ENCODE measurements at regions not wholly inside any gene's neighbourhood (a gene's known extent, or its start where the extent isn't known, plus 50 kb on each side); places are given as distances from the start of the nearest gene placed in this dataset.
"Not testable (repeated sequence)": the region's sequence is repeated elsewhere in the genome, so short reads cannot be mapped to it uniquely, and the experiment has no call there.

DNA sequence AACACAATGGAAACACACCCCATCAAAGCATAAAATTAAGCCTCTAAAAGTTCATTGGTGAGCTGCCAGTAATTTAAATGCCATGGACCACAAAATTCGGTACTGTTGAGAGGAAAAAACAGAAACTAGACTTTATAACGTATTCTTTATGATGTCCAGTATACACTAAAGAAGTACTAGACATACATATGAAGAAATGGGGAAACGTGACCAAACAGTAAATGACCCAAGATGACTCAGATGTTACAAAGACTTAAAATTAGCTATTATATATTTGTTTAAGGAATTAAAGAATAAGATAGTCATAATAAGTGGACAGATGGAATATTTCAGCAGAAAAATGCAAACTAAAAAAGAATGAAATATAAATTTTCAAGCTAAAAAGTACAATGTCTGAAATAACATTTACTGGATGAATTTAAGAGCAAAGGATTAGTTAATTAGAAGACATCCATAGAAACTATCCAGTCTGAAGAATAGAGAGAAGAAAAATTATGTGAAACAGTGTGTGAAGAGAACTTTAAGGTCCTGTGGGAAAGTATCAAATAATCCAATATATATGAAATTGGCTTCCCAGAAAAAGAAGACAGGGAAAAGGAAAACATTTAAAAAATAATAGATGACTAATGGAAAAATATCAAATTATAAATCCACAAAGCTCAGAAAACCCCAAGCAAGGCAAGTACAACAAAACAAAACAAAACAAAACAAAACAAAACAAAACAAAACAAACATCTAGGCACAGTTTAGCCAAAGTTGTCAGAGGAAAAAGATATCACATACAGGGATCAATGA lies 69.4 kb downstream of the SAMD9 start:
- DNase-seq, result no peak

DNA sequence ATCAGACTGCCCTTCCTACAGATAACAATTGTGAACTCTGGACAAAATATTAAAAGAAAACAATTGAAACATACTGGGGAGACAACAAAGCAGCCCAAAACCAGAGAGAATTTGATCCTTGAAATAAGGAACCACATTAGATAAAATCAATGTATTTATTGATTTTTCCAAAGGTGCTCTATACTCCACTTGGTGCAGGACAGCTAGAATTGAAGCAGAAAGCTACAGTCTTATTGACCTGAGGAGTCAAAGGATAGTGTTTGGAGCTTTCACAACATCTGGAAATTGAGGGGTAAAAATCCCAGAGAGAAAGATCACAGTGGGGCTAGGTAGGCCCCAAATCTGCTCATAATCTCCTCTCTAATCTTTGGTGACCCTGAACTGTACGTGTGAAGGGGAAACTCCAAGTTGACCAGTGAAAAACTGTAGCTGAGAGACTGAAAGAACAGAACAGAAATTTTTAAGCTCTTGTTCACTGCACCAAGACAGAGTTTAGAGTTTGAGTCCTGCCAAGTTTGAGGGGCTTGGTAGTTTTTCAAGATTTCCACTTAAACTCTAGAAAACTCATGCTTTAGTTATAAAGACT lies 70.2 kb downstream of the SAMD9 start:
- DNase-seq, result no peak

DNA sequence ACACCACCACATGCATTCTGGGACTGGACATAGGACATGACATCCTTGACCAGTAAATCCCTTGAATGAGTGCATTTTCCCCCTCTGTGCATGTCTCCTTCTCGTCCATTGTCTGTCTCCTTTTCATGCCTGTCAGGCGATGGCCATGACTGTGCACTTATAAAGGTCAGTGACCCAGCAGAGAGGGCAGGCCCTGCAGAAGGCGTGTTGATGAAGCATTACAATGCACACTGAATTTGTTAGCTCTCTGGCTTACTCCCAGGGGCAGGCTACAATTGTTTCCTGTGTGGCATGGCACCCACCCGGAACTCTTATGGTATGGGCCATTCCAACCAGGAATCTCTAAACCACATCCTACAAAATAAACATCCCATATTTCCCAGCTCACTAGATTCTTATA lies 71.1 kb downstream of the SAMD9 start:
- DNase-seq, result no peak

DNA sequence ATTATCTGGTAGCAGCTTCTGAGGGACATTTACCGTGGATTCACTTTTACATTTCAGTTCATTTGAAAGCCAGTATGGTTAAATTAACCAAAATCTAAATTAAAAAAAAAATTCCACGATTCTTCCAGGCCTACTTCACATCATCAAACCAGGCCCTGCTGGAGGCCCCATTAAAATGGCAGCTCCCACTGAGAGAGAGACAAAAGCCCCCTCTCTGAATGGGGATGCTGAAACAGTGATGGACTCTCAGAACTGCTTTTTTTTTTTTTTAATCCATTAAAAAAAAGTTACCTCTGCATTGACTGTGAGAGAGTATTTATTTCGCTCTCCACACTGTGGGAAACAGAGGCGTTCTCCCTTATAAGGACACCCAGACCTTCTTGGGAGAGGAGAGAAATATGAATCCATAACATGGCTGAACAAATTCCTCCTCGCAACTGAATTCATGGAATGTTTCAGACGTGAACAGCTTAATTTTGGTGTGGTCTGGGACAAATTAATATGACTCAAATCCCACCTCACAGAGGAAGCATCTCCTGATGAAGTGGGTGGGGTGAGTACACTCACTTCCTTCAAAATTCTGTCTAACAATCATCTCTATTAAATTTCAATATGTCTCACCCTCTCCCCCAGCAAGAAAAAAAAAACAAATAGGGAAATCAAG lies 73.5 kb downstream of the SAMD9 start:
- DNase-seq, result no peak

DNA sequence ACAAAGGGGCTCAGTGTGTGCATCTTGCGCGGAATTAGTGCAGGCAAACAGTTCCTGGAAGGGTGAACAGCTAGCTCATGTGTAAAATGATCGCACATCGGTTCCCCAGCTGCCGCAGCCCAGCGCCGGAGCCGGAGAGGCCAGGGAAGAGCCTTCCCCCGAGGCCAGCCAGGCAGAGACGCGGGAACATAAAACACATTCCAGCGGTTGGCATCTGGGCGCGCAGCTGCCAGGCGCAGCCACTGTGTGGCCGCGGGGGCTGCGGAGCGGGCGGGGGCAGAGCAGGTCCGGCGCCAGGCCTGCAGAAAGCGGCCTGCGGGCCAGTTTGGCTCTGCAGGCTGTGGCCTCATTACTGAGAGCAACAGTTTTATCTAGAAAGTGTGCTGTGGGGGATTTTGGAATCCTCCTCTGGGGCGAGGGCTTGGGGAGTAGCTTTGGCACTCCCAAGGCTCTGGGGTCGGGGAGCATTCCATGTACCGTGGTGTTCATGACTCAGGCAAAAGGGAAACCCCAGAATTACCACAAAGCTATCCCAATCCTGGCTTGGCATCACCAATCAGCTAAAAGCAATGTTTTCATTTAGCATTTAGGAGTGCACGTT lies 74.3 kb downstream of the SAMD9 start:
- no peak for DNase-seq

DNA sequence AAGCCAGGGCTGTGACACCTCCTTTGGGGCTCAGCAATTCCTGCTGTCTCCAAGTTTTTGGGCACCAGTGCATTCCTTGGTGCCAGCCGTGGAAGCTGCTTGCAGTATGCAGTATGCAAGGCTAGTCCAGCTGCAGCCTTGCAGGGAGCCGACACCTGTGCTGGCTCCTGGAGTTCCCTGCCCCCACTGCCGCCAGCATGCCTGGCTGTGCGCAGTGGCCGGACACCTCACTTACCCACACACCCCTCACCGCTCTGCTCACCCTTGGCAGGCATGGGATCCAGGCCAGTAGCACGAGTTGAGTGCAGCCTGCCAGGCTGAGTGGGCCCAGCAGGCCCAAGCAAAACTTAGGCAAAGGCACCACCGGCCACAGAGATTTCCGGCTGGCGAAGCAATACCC lies 77.4 kb downstream of the SAMD9 start:
- no peak for DNase-seq

DNA sequence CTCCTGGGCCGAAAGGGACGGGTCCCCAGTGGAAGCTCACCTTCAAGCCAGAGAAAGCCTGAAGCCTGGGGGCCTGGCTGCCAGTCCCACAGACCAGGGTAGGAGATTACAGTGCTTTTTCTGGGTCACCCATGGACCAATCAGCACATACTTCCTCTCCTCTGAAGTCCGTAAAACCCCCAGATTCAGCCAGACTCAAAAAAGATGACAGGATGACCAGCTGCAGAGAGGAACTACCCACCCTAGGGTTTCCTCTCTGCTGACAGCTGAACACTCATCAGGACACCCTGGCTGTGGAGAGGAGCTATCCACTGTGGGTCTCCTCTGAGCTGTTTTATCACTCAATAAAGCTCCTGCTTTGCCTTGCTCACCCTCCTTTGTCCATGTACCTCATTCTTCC lies 78.0 kb downstream of the SAMD9 start:
- DNase-seq, result no peak

DNA sequence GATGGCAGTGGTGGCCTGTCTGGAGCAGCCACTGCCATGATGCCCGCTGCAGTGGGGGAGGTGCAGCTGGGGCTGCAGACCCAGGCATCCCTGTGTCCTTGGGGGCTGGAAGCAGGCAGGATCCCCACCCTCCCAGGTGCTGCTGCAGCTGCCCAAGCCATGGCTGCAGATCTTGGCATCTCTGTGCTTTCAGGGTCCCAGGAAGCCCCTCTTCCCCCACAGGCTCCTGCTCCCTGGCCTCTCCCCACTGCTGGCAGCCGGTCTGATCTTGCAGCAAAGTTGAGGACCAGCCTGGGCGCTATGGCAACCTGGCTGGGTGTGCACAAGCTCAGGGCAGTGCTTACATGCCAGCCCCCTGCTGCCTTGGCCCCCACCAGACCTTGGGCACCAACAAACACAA lies 78.5 kb downstream of the SAMD9 start:
- DNase-seq, result no peak

DNA sequence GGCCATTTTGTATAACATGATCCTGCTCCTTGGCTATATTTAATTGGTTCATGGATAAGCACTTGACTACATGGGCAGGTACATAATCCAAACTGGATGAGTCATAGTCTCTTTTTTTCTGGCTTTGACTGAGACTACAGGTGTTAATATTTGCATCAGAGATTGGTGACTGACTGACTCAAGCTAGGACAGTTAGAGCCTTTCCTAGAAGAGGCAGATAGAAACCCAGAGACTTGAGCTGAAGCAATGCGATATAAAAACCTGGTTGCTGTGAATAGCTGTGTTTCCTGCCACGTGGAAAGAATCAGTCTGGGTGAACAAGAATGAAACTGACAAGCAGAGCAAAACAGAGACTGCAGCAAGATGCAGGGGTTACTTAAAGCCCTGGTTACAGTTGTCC lies 81.0 kb downstream of the SAMD9 start:
- peak in 1 of 2 donors; percentile 3 for DNase-seq

DNA sequence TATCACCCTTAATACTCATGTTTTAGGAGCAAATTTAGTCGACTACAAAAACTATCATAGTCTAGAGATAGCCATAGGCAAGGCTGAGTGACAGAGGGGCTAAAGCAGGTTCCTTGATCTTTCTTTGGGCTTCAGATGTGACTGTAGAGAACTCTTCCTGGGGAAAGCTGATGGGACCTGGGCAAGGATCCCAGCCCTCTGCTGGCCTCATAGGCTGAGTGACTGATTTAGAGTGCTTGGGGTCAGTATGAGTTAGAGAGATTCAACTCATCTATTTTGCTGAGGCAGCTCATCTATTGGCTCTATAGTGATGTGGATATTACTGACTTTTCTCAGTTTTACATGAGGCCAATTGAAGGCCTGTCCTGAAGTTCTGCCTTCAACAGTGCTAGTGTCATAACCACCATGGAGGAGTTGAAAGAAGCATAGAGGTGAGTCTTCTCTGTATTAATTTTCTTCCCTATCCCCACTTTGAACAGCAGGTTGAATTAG lies 81.6 kb downstream of the SAMD9 start:
- DNase-seq, result no peak

DNA sequence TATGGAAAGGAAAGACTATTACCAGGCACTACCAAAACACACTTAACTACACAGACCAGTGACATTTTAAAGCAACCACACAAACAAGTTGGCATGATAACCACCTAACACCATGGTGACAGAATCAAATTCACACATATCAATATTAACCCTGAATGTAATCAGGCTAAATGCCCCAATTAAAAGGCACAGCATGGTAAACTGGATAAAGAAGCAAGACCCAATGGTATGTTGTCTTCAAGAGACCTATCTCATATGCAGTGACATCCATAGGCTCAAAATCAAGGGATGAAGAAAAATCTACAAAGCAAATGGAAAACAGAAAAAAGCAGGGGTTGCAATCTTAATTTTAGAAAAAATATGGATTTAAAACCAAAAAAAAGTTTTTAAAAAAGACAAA lies 86.0 kb downstream of the SAMD9 start:
- DNase-seq, result no peak

DNA sequence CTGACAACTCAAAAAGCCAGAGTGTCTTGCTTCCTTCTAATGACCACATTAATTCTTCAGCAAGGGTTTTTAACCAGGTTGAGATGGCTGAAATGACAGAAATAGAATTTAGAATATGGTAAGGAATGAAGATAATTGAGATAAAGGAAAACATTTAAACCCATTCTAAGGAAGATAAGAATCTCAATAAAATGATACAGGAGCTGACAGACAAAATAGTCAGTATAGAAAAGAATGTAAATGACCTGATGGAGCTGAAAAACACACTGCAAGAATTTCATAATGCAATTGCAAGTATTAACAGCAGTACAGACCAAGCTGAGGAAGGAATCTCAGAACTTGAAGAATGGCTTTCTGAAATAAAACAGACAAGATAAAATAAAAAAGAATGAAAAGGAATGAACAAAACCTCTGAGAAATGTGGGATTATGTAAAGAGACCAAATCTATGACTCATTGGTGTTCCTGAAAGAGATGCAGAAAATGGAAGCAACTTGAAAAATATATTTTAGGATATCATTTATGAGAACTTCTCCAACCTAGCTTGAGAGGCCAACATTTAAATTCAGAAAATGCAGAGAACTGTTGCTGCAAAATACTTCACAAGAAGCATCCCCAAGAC lies 87.1 kb downstream of the SAMD9 start:
- no peak for DNase-seq

DNA sequence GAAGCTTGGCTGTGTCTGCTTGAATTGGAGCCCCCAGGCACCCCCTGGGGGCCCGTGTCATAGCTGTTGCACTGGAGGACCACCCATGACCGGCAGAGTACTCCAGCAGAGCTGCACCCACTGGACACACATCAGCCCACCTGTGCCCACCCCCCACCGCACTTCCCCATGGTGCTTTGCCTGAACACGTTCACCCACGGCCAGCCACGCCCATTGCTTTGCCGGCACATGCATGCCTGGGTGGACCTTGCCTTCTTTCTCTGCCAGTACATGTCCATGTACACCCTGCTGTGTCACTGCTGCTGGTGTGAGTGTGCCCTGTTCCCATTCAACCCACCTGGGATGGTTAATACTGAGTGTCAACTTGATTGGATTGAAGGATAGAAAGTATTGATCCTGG lies 88.7 kb downstream of the SAMD9 start:
- DNase-seq, result no peak

DNA sequence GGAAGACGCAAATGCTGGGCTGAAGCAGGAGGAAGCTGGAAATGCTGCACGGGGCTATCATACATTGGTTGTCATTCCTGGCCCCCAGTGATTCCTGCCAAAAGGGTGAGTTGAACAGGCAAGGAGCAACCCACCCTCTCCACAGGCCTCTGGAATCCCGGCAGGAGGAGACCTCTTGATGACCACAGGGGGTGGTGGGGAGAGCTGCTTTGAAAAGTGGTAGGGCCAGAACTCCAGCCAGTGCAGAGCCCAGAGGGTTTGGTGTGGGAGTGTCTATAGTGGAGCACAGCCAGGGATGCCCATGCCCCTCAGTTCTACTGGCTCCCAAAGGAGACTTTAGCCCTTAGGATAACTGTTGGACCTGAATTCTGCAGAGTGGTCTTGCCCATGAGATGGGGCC lies 89.2 kb downstream of the SAMD9 start:
- no peak for DNase-seq

DNA sequence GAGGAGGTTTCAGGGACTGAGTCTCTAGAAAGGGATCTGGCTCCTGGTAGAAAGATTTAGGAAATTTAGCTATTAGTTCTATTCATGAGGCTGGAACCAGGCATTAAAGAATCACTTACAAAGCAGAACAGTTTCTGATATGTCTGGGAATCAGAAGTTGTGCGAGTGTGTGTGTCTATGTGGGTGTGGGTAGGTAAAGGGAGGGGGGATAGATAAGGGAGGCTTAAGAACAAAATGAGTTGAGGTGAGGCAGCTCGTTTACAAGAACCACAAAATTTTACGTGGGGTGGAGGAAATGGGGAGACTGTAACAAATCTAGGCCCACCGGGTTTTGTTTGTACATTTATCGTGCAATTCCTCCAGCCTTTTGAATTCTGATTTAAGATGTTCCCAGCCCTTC lies 90.7 kb downstream of the SAMD9 start:
- DNase-seq, result no peak

DNA sequence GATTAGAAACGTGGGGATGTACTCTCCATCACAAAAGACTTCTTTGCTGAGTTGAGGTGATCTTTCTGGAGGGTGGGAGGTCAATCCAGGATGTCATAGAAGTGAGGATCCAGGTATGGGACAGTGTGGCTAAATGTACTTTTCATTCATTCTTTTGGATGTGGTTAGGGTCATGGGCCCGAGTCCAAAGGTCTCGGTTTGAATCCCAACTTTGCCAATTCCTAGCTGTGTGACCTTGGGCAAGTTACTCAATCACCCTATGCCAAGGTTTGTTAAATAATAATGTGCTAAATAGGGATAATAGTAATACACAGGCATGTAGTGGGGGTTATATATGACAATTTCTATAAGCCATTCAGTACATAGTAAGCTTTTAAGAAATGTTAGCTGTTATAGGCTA lies 91.4 kb downstream of the SAMD9 start:
- DNase-seq, result no peak

DNA sequence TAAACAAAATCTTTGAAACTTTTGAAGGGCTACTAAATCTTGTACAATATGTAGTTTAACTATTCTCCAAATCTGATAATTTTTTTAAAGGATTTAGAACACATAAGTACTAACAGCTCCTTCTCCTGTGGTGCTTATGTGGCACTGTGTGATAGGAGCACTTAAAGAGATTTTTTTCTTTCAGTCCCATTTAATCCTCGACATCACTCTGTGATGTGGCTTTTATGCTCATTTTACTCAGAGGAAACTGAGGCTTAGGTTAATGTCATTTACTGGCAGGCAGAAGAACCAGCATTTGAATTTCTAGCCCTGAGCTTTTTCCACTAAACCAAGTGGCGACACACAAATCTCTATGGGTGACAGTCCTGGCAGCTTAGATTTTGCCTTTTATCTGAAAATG lies 92.4 kb downstream of the SAMD9 start:
- DNase-seq, result no peak

DNA sequence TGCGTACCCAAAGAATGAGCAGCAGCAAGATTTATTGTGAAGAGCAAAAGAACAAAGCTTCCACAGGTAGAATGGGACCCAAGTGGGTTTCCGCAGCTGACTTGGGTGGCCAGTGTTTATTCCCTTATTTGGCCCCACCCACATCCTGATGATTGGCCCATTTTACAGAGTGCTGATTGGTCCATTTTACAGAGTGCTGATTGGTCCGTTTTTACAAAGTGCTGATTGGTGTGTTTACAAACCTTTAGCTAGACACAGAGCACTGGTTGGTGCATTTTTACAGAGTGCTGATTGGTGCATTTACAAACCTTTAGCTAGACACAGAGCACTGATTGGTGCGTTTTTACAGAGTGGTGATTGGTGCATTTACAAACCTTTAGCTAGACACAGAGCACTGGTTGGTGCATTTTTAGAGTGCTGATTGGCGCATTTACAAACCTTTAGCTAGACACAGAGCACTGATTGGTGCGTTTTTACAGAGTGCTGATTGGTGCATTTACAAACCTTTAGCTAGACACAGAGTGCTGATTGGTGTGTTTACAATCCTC lies 94.8 kb downstream of the SAMD9 start:
- DNase-seq, result not testable (repeated sequence)

DNA sequence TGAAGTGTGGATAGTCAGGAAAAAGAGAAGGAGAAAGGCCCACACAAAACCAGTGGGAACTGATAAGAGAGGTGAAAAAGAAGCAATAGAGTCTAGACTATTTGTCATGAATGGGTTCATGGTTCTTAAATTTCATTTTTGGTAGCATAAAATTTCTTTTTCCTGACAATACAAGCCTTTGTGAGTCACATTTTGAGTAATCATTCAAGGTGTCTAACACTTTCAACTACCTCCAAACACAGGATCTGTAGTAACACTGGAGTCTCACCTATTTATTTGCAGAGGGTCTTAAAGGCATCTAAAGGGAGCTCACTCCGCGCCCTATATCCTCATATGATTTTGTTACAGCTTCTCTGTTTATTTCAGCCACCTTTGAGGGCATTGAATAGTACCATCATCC lies 96.0 kb downstream of the SAMD9 start:
- no peak for DNase-seq

DNA sequence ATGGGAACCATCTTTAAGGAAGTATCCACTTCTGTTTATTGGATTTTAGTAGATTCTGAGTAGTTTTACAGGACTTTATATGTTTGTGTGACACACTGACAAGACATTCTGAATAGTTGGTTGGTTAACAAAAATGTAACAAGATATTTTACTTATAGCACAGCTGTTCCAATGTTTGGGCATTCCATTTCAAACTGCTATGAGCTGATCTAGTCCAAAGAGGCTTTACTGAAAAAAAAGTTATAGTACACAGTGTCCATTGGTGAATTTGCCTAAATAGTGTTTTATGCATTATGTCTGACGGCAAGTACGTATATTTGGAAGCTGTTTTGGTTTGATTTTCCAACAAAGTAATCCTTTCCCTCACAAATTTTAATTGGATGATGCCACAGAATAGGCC lies 99.1 kb downstream of the SAMD9 start:
- DNase-seq, result no peak

DNA sequence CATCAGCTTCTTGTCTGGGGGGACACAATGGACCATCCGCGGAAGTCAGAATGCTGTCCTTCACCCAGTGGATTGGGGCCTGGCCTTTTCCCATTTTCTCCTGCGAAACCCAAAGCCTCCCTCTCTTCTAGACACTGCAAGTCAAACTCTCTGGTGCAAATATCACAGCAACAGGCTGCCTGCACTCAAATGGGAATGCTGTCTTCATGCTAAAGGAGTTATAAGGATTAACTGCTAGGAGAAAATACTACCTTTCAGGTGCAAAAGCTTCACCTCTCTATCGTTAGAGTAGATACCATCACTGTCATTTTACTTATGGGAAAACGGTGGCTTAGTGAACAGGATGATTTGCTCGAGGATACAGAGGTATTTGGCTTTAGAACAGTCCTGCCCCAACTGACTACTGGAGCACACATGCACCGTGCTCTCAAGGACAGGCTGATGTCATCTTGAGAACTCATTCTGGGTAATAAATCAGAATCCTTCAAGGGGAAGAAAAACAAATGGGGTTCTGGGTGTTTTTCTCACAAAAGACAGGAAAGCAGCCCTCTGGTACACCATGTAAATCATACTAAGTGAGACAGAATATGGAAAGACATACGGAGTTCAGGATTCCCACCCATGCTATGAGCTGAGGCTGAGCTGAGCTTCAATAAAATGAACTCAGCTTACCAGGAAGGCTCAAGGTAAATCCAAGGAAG lies 100.9 kb downstream of the SAMD9 start:
- DNase-seq, result no peak

DNA sequence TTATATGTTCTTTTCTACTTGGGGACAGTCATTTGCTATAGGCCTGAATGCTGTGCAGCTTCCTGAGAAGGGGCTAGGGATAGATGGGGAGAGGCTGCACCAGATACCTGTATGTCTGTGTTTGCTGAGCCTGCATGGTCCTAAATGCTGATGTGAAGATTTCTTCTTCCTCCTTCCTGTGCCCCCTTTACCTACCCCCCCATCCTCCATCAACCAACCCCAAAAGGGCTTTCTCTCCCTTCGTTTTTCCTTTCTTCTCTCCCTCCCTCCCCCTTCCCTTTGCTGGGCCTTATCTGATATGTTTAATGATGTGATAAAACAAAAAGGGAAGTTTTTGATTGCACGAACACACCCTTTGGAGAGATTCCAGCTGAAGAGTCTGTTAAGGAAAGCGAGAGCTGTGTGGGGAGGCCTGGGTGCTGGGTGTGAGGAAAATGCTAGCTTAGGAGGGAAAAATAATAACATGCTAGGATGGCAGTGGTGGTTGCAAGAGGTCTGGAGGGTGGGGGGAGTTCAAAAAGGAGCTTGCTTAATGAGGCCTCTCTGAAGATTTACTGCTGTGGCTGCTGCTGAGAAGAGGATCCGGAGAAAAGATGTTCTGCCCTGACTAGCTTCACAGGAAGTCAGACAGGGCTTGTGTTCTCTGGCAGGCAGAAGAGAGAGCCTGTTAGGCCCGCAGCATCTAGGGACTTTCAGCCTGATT lies 101.8 kb downstream of the SAMD9 start:
- no peak for DNase-seq

All from CD4-positive, alpha-beta T cell treated with Interleukin-4 for 1 hour (primary cell).